WERI-Rb-1 (cell line): ENCODE measurements at regions not wholly inside any gene's neighbourhood (a gene's known extent, or its start where the extent isn't known, plus 50 kb on each side); places are given as distances from the start of the nearest gene placed in this dataset.

Source experiments
- DNase-seq: peaks from one replicate; pipeline ENCODE4 v3.0.0-alpha.2; 2020
- H3K27ac ChIP-seq: fragments of 250-450 bp; sonication (Bioruptor Pico); 2 replicates; pipeline ENCODE4 v1.5.1; 2020; ENCODE audit warnings: mild to moderate bottlenecking, moderate library complexity
- H3K27me3 ChIP-seq: fragments of 250-450 bp; sonication (Bioruptor Pico); 2 replicates; pipeline ENCODE4 v1.5.1; 2021; ENCODE audit warnings: mild to moderate bottlenecking, low read depth, moderate library complexity; ENCODE audit not compliant: insufficient read depth, severe bottlenecking
- H3K36me3 ChIP-seq: fragments of 250-450 bp; sonication (Bioruptor Pico); 2 replicates; pipeline ENCODE4 v1.5.1; 2020; ENCODE audit warnings: mild to moderate bottlenecking, moderate library complexity
- H3K4me3 ChIP-seq: 2 replicates; pipeline ENCODE4 v1.5.1; 2011; ENCODE audit warnings: low read depth, mild to moderate bottlenecking, control low read depth, low read length
- H3K9me3 ChIP-seq: fragments of 250-450 bp; sonication (Bioruptor Pico); 2 replicates; pipeline ENCODE4 v1.5.1; 2021; ENCODE audit warnings: mild to moderate bottlenecking, moderate library complexity; ENCODE audit not compliant: severe bottlenecking
- TF ChIP-seq, protein P1 (sequence below): IDR thresholded peaks from 2 replicates; pipeline ENCODE4 v1.5.1; 2011; ENCODE audit warnings: low read depth, mild to moderate bottlenecking, control low read depth, inconsistent platforms, low read length

DNA sequence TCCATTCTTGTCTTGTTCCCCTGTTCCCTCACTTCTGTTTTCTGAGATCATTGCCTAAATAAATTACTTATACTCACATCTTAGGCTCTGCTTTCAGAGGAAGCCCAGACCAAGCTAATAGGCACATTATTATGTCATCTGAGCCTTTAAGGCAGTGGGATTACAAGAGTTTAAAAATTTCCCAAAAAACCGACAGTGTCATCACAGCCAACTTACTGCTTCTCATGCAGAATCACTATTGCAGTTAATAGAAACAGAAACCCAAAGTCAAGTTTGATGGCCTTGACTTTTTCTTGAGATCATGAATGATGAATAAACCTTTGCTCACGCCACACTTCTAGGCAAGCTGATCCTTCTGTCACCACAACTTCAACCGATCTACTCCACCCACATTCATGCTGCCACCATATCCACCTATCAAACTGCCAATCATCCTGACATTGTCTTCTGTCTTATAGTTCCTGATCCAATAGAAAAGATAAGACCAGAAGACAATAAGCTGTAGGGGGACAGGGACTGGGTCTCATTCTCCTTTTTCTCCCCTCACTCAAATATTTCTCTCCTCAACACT, 142.7 kb upstream of the CREB1 start:
- H3K36me3 ChIP-seq, result no peaks in the 10 kb centered on the region
- DNase-seq, result no peak
- H3K4me3 ChIP-seq, result no peak overlapping the region
- TF ChIP-seq, protein P1, sequence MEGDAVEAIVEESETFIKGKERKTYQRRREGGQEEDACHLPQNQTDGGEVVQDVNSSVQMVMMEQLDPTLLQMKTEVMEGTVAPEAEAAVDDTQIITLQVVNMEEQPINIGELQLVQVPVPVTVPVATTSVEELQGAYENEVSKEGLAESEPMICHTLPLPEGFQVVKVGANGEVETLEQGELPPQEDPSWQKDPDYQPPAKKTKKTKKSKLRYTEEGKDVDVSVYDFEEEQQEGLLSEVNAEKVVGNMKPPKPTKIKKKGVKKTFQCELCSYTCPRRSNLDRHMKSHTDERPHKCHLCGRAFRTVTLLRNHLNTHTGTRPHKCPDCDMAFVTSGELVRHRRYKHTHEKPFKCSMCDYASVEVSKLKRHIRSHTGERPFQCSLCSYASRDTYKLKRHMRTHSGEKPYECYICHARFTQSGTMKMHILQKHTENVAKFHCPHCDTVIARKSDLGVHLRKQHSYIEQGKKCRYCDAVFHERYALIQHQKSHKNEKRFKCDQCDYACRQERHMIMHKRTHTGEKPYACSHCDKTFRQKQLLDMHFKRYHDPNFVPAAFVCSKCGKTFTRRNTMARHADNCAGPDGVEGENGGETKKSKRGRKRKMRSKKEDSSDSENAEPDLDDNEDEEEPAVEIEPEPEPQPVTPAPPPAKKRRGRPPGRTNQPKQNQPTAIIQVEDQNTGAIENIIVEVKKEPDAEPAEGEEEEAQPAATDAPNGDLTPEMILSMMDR, result no peak
- H3K27ac ChIP-seq, result no peak overlapping the region
- no peaks in the 10 kb centered on the region for H3K27me3 ChIP-seq
- H3K9me3 ChIP-seq, result no peaks in the 10 kb centered on the region

DNA sequence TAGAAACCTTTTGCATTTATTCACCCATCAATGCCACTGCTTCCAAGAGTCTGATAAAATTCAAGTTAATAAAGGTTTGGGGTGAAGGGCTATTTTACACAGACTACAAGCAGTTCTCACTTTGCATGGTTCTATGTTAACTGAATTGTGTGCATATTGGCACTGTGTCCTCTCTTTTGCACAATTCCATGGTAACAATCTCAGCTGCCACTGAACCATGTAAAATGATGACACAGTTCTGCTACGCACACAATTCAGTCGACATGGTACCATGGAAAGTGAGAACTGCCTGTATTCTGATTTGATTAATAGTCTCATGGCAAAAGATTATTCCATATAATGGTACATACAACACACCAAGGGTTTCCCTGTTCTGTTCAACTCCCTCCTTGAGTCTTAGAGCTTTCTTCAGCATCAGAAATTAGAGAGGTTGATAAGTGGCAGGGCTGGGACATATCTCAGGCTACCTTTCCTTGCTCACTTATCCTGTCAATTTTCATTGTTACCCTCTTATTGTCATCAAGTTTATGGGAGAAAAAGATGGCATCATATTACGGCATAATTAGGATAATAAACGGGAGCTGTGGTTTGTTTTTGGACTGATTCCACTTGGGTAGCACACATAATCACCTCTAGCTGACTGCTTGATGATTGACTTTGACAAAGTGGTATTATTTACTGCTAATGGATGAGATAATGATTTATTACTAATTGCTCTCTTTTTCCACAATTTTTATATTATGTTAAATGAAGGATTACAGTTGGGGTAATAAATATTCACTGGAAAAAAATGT, 139.3 kb upstream of the CREB1 start:
- H3K36me3 ChIP-seq, result no peaks in the 10 kb centered on the region
- H3K27me3 ChIP-seq, result no peaks in the 10 kb centered on the region
- no peak overlapping the region for H3K27ac ChIP-seq
- TF ChIP-seq, protein P1, result no peak
- DNase-seq, result no peak
- H3K9me3 ChIP-seq, result no peaks in the 10 kb centered on the region
- H3K4me3 ChIP-seq, result no peak overlapping the region

DNA sequence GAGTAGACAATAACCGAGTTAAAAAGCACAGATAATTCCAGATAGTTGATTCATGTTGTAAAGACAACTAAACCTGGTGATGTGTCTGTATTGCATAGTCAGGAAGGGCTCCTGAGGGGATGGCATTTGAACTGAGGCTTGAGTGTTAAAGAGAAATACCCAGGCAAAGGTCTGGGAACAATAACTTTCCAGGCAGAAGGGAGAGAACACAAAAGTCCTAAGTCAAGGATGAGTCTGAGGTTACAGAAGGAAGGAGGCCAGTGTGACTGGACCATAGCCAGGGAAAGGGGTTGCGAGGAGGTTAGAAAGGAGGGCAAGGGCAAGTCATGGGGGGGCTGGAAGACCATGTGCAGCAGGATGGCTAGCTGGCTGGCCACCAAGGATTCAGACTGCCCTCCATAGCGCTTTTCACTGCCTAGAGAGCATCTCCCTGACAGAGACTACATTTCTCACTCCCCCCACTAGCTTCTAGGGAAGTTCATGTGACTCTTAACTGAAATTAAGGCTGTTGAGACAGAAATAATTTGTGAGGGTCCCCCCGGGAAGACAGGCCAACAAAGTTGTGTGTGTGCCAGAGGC, 135.5 kb upstream of the CREB1 start:
- no peak for DNase-seq
- no peak overlapping the region for H3K27ac ChIP-seq
- H3K36me3 ChIP-seq, result no peaks in the 10 kb centered on the region
- H3K27me3 ChIP-seq, result no peaks in the 10 kb centered on the region
- H3K4me3 ChIP-seq, result no peak overlapping the region
- no peaks in the 10 kb centered on the region for H3K9me3 ChIP-seq
- TF ChIP-seq, protein P1, result no peak

DNA sequence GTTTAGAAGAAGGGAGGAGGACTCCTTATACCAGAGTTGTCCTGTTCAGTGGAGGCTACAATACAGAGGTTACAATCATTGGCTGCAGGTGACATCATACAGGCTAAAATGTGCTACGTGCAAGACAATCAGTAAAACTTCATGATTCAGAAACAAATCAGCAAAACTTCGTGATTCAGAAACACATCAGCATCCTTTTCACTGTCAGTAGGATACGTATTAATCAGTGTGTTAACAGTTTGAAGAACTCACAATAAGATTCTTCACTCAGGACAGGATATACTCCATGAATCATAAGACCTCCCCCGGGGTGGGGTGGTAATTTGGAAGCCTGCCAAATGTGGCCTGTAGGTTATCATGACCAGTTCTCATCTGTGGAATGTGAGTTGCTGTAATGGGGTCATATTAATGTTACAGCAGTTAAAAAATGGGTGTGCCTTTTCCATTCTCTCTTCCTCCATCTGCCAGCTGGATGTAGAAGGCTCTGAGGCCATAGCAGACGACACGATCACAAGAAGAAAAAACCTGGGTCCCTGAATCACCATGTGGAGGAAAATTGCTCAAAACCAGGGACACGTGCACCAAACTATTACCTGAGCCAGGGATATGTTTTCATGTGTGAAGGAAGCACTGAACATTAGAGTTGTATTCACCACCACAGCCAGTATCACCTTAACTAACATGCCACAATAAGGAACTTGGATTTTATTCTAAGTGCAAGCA, 134.8 kb upstream of the CREB1 start:
- Histone ChIP-seq H3K27me3 (no peaks in the 10 kb centered on the region), H3K4me3 (no peak overlapping the region), H3K9me3 (no peaks in the 10 kb centered on the region), H3K36me3 (no peaks in the 10 kb centered on the region), H3K27ac (no peak overlapping the region)
- no peak for DNase-seq
- TF ChIP-seq, protein P1, result no peak

DNA sequence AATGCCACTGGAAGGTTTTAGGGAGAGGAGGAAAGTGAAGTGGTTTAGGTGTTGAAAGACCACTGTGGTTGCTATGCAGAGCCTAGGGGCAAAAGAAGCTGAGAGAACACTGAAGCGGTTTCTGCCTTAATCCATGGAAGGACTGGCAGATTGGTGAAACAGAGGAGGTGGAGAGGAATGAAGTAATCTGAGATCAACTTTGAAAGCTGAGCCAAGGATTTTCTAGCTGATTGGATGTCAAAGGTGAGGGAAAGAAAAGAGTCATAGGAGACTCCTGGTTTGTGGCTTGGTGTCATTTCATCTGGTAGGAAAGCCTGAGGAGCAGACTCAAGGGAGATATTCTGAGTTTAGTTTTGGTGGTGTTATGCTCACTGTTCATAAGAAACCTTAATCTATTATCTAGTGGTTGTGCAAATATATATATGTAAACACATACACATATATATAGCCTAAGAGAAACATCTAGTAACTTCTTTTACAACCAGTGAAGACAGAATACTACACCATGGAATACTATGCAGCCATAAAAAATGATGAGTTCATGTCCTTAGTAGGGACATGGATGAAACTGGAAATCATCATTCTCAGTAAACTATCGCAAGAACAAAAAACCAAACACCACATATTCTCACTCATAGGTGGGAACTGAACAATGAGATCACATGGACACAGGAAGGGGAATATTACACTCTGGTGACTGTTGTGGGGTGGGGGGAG, 134.1 kb upstream of the CREB1 start:
- Histone ChIP-seq H3K4me3 (no peak overlapping the region), H3K27me3 (no peaks in the 10 kb centered on the region), H3K9me3 (no peaks in the 10 kb centered on the region), H3K27ac (no peak overlapping the region), H3K36me3 (no peaks in the 10 kb centered on the region)
- no peak for DNase-seq
- TF ChIP-seq, protein P1, result no peak
